Fibroblast of the aortic adventitia (primary cell): ENCODE measurements at regions not wholly inside any gene's neighbourhood (a gene's known extent, or its start where the extent isn't known, plus 50 kb on each side); places are given as distances from the start of the nearest gene placed in this dataset.
A peak's percentile ranks its signal among the peaks of the same experiment; 100 is the strongest.

ENCODE experiments used
- DNase-seq: peaks from one replicate; pipeline ENCODE4 v3.0.0-alpha.2; 2010; ENCODE audit warnings: low read depth
- H3K4me3 ChIP-seq: 2 replicates; pipeline ENCODE4 v1.5.1; 2011; ENCODE audit warnings: low read depth, mild to moderate bottlenecking, control low read depth, low read length, moderate library complexity
- TF ChIP-seq, protein P1 (sequence below): IDR thresholded peaks from 2 replicates; pipeline ENCODE4 v1.5.1; 2011; ENCODE audit warnings: mild to moderate bottlenecking, low read length, control low read depth, inconsistent platforms; ENCODE audit not compliant: insufficient read depth

DNA sequence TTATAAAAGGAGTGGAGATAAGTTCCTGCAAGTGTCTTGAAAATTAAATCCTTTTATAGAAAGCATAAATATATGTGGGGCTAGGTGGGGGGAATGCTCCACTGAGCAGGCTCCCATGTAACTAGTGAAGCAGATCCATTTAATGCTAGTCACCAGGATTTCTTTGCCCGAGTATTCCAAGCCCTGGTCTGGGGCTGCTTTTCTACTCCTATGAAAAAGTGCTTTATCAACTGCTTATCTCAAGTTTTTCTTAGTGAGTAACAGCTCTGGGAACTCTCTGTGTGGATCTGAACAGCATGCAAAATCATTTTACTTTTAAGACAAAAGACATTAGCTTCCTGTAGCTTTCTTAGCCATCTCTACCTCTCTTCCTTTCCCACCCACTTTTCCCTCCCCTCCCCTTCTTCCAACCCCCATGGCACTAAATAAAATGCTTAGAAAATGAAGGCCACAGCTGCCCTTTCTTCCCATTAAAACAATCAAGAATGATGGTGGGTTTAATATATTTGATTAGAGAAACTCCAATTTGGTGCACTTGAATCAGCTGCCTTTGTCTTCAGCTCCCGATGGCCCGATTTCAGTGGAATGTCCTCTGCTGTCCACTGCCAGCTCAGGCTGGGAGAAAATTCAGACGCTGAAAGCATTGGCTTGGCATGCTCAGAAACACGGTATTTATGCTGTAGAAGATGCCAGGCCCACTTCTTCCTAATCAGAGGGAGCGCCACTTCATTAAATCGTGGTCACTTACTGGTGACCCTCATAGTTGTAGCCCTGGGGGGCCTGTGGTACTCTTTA is 475.1 kb downstream of the FOXO1 start:
- no peak overlapping the region for H3K4me3 ChIP-seq
- DNase-seq, result peak; percentile 83
- TF ChIP-seq, protein P1, sequence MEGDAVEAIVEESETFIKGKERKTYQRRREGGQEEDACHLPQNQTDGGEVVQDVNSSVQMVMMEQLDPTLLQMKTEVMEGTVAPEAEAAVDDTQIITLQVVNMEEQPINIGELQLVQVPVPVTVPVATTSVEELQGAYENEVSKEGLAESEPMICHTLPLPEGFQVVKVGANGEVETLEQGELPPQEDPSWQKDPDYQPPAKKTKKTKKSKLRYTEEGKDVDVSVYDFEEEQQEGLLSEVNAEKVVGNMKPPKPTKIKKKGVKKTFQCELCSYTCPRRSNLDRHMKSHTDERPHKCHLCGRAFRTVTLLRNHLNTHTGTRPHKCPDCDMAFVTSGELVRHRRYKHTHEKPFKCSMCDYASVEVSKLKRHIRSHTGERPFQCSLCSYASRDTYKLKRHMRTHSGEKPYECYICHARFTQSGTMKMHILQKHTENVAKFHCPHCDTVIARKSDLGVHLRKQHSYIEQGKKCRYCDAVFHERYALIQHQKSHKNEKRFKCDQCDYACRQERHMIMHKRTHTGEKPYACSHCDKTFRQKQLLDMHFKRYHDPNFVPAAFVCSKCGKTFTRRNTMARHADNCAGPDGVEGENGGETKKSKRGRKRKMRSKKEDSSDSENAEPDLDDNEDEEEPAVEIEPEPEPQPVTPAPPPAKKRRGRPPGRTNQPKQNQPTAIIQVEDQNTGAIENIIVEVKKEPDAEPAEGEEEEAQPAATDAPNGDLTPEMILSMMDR, result no peak

DNA sequence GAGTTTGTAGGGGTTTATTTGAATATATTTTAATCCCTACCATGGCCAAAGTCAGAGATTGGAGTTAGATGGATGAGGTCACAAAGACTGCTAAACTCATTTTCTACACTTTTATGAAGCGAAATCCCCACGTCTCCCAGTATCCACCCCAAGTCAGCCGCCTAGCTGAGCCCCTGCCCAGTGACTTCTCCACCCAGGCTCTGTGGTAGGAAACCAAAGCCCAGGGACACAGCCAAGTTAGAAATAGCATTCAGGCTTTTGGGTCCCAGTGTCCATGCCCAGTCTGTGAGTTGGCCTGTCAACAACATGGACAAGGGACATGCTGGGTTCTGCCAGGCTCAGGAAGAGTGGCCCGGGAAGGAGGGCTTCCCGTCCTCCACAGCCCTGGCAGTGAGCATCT is 474.0 kb downstream of the FOXO1 start:
- no peak for DNase-seq
- TF ChIP-seq, protein P1, result no peak
- no peak overlapping the region for H3K4me3 ChIP-seq

DNA sequence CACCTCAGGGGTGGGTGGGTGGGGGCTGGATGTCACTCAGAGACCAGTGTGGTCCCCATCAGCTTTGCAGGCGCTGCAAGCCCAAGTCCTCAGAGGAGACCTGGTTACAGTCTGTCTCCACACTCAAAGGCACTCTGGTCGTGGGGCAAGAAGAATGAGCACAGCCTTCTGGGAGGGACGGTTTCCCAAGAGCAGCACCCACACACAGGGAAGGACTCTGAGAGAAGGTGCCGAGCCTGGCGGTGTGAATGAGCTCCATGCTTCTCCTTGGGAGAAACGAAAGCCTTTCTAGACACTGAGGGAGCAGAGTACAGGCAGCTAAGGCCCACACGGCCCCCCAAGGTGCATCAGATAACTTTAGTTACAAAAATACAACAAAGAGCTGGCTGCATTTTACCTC is 473.6 kb downstream of the FOXO1 start:
- TF ChIP-seq, protein P1, result no peak
- H3K4me3 ChIP-seq, result no peak overlapping the region
- no peak for DNase-seq

DNA sequence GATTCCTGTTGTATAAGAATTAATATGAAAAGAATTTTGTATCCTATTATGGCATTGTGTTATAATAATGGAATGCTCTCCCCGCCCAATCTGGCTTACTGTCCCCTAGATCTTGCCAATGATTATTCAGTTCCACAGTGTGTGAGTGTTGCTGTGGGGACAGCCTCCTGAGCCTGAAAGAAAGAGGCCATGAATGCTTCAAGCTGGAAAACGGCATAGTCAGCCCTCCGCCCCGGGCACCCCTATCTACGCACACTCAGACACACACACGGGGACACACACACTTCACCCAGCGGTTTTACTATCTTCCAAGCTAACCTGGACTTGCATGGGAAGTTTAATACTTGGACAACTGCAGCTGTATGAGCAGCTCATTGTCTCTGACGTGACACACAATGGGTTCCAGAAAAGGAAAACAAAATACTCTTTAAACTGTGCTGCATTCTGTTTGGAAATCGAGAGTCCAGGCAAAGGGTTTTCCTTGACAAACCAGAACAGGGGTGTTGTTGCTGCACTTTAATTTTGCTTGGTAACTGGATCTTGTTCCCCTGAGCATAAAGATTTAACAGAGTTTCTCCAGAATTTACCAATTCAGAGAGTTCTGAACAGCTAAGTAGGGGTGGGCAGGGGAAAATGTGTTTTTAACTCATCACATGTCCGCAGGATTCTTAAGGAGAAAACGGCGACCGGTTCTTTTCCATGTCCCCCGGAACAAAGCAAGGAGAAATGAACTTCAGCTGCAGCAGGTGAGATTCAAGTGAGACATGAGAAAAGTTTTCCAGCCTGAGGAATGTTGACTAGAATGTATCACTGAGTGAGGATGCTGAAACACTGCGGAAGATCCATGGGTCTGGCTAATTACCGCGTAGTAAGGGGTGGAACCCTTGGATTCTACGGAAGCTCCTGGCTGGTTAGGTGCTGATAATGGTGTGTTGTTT is 472.9 kb downstream of the FOXO1 start:
- DNase-seq, result peak; percentile 84
- H3K4me3 ChIP-seq, result peak overlapping the region; percentile 10
- TF ChIP-seq, protein P1, result no peak

DNA sequence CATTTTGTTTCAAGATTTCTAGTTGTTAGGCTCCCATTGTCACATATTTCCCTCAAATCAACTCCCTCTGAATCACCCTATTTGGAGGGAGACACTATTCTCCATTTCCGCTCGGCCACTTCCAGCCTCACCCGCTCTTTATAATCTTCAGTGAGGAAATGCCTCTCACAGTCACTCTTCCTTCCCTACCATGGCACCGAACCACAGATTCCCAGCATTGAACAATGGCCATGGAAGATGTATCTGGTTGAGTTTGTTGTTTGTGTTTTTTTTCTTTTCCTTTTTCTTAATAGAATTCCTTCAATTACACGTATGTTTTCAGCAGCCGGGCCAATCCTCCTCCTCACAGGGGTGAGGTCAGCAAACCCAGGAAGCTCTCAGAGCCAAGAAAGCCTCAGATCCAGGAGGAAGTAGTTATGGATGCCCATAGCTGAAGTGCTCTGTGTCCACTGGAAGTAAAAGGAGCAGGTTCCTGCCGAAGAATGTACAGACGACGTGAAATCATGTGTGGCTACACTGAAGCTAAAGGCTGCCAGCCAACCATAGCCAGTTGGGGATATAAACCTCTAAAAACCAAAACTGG is 472.1 kb downstream of the FOXO1 start:
- peak; percentile 58 for DNase-seq
- TF ChIP-seq, protein P1, result no peak
- no peak overlapping the region for H3K4me3 ChIP-seq

DNA sequence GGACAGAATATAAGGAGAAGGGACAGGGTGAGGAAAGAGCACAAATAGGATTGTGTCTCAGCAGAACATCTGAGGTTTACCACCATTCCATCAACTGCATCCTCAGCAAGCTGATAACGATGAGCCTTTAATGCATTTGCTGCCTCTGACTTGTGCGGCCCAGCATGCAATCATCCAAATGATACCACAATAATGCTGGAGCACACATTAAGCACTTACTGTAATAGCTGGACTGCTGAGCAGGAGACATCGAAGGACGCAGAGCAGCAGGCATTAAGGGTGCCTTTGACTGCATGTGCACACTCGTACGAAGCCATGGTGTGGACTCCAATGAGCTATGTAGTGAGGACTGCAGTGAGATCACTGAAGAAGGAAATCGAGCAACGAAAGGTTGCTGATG is 469.4 kb downstream of the FOXO1 start:
- TF ChIP-seq, protein P1, result no peak
- no peak for DNase-seq
- H3K4me3 ChIP-seq, result no peak overlapping the region
